GM13976 (cell line): ENCODE measurements at regions not wholly inside any gene's neighbourhood (a gene's known extent, or its start where the extent isn't known, plus 50 kb on each side); places are given as distances from the start of the nearest gene placed in this dataset.

Experiments used
- DNase-seq: peaks from one replicate; pipeline ENCODE4 v3.0.0; 2012; ENCODE audit warnings: low spot score
- CTCF ChIP-seq: IDR thresholded peaks from 2 replicates; pipeline ENCODE4 v1.5.1; 2012; ENCODE audit warnings: borderline replicate concordance, mild to moderate bottlenecking; ENCODE audit not compliant: insufficient read depth; ENCODE audit errors: extremely low read depth, missing control alignments, control extremely low read depth
- in situ Hi-C: fragments of 300-500 bp; cut with MboI; formaldehyde crosslinking; loops from one replicate; pipeline ENCODE4 v1.12.0; 2022; ENCODE audit warnings: low sequenced_read_pairs, mixed read lengths, inconsistent platforms; ENCODE audit not compliant: unreplicated experiment

DNA sequence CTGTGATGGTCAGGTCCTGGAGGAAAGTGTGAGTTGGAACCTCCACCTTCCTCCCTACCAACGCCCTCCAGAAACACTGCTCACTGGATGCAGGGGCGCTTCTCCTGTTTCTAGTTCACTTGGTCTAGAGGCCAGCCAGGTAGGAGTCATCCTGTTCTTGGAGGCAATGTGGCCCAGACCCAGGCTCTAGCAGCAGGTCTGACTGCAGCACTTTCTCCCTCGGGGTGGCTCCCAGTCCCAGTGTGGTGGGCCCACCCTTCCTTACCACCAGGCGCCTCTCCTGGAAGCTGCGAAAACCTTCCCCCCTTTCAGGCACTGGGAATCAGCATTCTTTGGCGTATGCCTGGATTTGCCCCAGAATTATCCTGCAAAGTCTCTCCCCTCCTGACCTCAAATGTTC is 292.8 kb downstream of the SOX11 start:
- no peak for TF ChIP-seq CTCF
- no peak for DNase-seq
- in situ Hi-C loops: no loop called here

DNA sequence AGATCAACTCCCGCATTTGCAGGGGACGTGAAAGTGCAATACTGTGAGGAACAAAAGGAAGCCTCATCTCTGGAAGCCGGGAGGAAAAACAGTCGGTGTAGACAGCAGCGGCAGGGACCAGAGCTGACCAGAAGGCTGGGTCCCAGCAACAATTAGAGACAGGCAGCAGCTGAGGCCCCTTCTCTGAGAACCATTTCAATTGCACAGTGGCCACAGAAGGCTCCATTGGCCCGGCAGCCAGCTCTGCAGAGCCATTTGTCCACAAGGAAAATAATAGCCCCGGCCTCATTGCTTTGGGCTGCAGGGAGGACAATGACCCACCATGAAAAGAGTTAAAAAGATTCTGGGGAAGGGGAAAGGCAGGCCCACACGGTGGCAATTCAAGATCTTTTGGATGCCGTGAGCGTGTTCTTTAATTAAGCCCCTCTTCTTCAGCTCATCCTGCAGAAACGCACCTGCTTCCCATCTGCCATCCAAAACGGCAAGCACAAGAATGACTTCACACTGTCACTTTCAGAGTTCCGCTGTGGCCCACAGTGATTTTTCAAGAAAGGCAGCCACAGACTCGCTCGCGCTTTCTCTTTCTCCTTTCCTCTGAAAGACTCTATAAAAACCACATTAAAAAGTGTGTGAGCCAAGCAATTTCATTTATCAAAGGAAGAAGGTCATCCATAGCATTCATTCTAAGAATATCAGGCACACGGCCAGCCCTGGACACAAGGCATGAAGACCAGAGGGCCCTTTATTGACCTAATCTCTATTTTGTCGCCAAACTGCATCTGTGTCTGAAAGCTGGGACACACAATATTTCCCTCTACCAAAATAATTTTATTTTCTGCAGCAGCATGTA is 293.6 kb downstream of the SOX11 start:
- no peak for DNase-seq
- in situ Hi-C loops: no loop called here
- no peak for TF ChIP-seq CTCF

DNA sequence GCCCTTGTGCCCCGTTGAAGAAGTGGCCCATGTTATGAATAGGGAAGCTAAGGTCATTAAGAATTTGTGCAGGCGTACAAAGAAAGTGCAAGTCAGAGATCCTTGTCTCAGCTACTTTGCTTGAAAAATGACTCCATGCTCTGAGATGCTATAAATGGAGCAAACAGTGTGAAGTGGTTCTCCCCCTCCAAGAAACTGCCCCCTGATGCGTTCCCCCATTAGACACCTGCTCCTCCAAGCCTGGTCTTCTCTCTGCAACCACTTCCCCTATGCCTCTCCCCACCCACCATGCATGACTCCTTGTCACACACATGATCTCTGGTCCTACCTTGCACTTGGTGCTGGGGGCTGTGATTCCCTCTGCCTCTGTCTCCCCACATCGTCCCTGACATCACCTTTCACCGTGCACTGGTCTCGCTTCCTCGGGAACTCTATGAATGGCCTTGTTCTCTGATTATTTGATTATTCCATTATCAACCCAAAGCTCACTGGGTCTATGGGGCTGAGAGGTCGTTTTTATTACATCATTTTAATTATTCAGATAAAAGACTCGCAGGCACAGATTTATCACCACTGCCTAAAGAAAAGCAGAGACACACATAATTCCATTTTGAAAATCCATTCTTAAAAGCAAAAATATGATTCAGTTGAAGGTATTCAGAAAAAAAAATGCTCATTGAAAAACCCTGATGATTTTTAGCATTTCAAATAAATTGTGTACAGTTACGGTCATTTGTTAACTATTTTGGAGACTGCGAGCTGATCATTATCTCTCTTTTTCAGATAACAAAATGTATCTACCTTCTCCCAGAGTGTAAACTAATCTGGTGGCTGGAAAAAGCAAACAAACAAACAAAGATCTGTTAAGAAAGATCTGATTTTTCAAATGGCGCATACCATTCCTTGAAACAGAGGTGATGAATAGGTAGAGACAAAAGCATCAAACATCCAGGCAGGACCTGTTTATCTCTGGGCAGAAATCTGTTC is 294.9 kb downstream of the SOX11 start:
- in situ Hi-C loops: no loop called here
- TF ChIP-seq CTCF: no peak
- DNase-seq: no peak

- DNase-seq: no peak
- in situ Hi-C loops: no loop called here
- no peak for TF ChIP-seq CTCF
Observed at GRCh38 chr2:5988120-5988519, 295.9 kb downstream of the SOX11 start.

- DNase-seq: no peak
- in situ Hi-C loops: no loop called here
- no peak for TF ChIP-seq CTCF
Observed at GRCh38 chr2:5990086-5990485, 297.9 kb downstream of the SOX11 start.

GRCh38 chr2:5991305-5991968 is 299.3 kb downstream of the SOX11 start:
- DNase-seq: no peak
- in situ Hi-C loops: no loop called here
- TF ChIP-seq CTCF: no peak
